Esophagus muscularis mucosa (tissue), 3 donors: ENCODE measurements at regions not wholly inside any gene's neighbourhood (a gene's known extent, or its start where the extent isn't known, plus 50 kb on each side); places are given as distances from the start of the nearest gene placed in this dataset.
"Not testable (repeated sequence)": the region's sequence is repeated elsewhere in the genome, so short reads cannot be mapped to it uniquely, and the experiment has no call there.

Source experiments
- POLR2A ChIP-seq: fragments of 450-650 bp; IDR thresholded peaks from one replicate; pipeline ENCODE4 v1.6.1; 2017; ENCODE audit warnings: antibody characterized with exemption, moderate library complexity, mild to moderate bottlenecking, low read depth
- POLR2AphosphoS5 ChIP-seq, 2 donors: sonication (generic); formaldehyde crosslinking; IDR thresholded peaks; one replicate each; pipeline ENCODE4 v1.6.1; 2017; ENCODE audit warnings: antibody characterized with exemption in 2 of 2
- TF ChIP-seq, protein P1 (sequence below), 3 experiments: fragments of 200-600 bp in 2 of 3; fragments of 450-650 bp in 1 of 3; sonication (generic) in 2 of 3; IDR thresholded peaks; one replicate each; pipeline ENCODE4 v1.5.1; 2017 to 2019; ENCODE audit warnings: antibody characterized with exemption in 3 of 3, mild to moderate bottlenecking in 2 of 3, moderate library complexity in 1 of 3

DNA sequence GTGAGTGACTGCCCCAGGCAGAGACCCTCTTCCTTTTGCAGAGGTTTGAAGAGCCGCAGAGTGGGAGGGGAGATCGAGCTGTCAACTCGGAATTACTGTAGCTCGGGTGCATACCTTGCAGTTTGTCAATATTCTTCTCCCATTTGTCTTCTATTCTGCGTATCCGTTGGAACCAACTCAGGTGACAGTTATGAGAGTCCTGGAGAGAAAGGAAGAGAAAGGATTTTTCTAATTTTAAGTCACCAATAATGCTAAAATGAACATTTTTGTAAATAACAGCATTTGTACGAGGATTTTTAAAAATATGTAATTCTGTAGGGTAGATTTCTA is 1393.4 kb downstream of the CDH12 start:
- TF ChIP-seq, protein P1, sequence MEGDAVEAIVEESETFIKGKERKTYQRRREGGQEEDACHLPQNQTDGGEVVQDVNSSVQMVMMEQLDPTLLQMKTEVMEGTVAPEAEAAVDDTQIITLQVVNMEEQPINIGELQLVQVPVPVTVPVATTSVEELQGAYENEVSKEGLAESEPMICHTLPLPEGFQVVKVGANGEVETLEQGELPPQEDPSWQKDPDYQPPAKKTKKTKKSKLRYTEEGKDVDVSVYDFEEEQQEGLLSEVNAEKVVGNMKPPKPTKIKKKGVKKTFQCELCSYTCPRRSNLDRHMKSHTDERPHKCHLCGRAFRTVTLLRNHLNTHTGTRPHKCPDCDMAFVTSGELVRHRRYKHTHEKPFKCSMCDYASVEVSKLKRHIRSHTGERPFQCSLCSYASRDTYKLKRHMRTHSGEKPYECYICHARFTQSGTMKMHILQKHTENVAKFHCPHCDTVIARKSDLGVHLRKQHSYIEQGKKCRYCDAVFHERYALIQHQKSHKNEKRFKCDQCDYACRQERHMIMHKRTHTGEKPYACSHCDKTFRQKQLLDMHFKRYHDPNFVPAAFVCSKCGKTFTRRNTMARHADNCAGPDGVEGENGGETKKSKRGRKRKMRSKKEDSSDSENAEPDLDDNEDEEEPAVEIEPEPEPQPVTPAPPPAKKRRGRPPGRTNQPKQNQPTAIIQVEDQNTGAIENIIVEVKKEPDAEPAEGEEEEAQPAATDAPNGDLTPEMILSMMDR (IDR thresholded peaks at IDR 0.05): not testable (repeated sequence)
- TF ChIP-seq POLR2A; POLR2AphosphoS5 (IDR thresholded peaks at IDR 0.05): not testable (repeated sequence)
